GM12875 (cell line): ENCODE measurements at regions not wholly inside any gene's neighbourhood (a gene's known extent, or its start where the extent isn't known, plus 50 kb on each side); places are given as distances from the start of the nearest gene placed in this dataset.

ENCODE experiments used
- H3K4me3 ChIP-seq: one replicate; pipeline ENCODE4 v1.5.1; 2011; ENCODE audit warnings: low read depth, low read length, control low read depth
- CTCF ChIP-seq: IDR thresholded peaks from 2 replicates; pipeline ENCODE4 v1.5.1; 2011; ENCODE audit warnings: low read depth, mild to moderate bottlenecking, control low read depth, inconsistent platforms, low read length, moderate library complexity, borderline replicate concordance; ENCODE audit not compliant: insufficient read depth

DNA sequence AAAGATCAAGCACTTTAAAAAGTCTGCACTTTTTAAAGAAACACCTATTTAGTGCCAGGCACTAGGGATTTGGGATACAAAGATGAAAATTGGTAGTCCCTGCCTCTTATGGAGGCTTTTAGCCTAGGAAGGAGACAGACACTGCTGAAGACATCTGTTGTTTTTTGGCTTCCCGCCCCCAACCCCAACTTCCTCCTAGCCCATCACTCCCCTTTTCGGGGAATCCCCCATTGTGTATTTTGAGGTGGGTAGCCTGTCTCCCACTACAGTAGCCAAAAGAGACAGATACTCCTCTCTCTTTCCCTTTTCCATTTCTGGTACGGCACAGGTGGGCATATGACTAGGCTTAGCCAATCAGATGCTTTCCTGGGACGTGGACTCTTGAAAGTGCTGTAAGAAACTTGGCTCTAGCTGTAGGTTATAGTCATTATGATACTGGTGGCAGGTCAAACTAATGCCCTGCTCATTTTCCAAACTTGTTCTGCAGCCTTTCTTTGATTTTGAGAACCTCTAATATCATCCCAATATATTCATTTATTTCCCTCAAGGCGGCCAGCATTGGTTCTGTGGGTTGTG, 194.6 kb upstream of the RBPJ start:
- no peak overlapping the region for H3K4me3 ChIP-seq
- no peak for TF ChIP-seq CTCF

- H3K4me3 ChIP-seq = no peak overlapping the region
- TF ChIP-seq CTCF = no peak
Observed at GRCh38 chr4:26126994-26127393, 193.8 kb upstream of the RBPJ start.

DNA sequence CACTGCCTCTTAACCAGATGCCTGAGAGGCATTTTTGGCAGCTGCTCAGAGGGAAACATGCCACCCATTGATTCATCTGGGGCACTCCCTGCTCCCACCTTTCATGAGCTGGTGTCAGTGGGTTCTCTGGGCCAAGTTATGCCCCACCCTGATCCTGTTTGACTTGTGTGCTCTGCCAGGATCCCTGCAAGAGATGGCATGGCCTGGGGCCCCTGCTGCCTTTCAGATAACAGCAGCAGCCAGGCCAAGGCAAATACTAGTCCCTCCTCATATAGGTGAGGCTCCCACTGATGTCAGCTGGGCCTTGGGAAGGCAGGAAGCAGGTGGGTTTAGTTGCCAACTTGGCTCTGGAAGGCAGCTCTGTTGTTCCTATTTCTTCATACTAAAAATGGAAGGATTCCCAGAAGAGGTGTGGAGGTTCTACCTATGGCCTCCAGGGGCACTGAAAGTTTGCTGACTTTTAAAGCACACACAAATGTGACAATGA, 192.9 kb upstream of the RBPJ start:
- no peak for TF ChIP-seq CTCF
- H3K4me3 ChIP-seq = no peak overlapping the region

GRCh38 chr4:26130173-26130572, 190.6 kb upstream of the RBPJ start:
- H3K4me3 ChIP-seq = no peak overlapping the region
- TF ChIP-seq CTCF = no peak

GRCh38 chr4:26130841-26131432, 189.9 kb upstream of the RBPJ start:
- no peak overlapping the region for H3K4me3 ChIP-seq
- no peak for TF ChIP-seq CTCF

DNA sequence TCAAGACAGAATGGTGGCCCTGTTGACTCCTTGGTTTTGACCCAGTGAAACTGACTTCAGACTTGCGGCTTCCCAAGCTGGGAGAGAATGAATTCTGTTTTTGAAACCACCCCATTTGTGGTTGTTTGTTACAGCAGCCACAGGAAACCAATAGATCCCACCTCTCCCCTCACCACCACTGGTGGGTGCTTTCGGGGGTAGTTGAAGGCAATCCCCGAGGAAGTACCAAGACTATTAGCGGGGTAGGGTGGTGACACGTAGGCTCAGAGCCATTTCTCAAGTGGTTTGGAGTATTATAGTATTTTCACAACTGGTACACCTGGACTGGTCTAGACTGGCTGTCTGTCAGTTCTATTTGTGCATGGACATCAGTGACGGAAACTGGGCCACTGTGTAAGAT, 189.1 kb upstream of the RBPJ start:
- no peak for TF ChIP-seq CTCF
- no peak overlapping the region for H3K4me3 ChIP-seq

- TF ChIP-seq CTCF = peak; percentile 54
- no peak overlapping the region for H3K4me3 ChIP-seq
Observed at GRCh38 chr4:26132858-26133257, 188.0 kb upstream of the RBPJ start.
